ENCODE measurements at regions not wholly inside any gene's neighbourhood (a gene's known extent, or its start where the extent isn't known, plus 50 kb on each side); places are given as distances from the start of the nearest gene placed in this dataset.

GRCh38 chr3:153702106-153702505 lies 419.1 kb upstream of the ARHGEF26 start:
- H3K4me3 ChIP-seq: no peak overlapping the region
- H3K9me3 ChIP-seq (replicated peaks in 1 of 3): no peaks in the 10 kb centered on the region
- intact Hi-C loops (cut with DNase I): no loop called here
- TF ChIP-seq POLR2A (IDR thresholded peaks at IDR 0.05) (no peak), CTCF (IDR thresholded peaks at IDR 0.05) (no peak)
- H3K27me3 ChIP-seq: no peaks in the 10 kb centered on the region
- H3K4me1 ChIP-seq (replicated peaks in 1 of 2): no peaks in the 10 kb centered on the region
- no peak for DNase-seq
- no peaks in the 10 kb centered on the region for H3K36me3 ChIP-seq (replicated peaks in 1 of 2)
- no peak overlapping the region for H3K27ac ChIP-seq

- WGBS, 4 donors: 29 to 80% (median 58%) methylated on average over 1 of the region's 1 CpG
- H3K4me1 ChIP-seq (replicated peaks in 1 of 2): no peaks in the 10 kb centered on the region
- intact Hi-C loops (cut with DNase I): no loop called here
- DNase-seq: no peak
- TF ChIP-seq POLR2A (IDR thresholded peaks at IDR 0.05): no peak
- no peak for TF ChIP-seq CTCF (IDR thresholded peaks at IDR 0.05)
- no peaks in the 10 kb centered on the region for H3K36me3 ChIP-seq (replicated peaks in 1 of 2)
- no peaks in the 10 kb centered on the region for H3K9me3 ChIP-seq (replicated peaks in 1 of 3)
- H3K4me3 ChIP-seq: no peak overlapping the region
- no peaks in the 10 kb centered on the region for H3K27me3 ChIP-seq
- no peak overlapping the region for H3K27ac ChIP-seq
These were observed 417.1 kb upstream of the ARHGEF26 start for GRCh38 chr3:153704115-153704514.

GRCh38 chr3:153706706-153707105 lies 414.5 kb upstream of the ARHGEF26 start:
- Histone ChIP-seq H3K4me3 (no peak overlapping the region), H3K27ac (no peak overlapping the region), H3K36me3 (replicated peaks in 1 of 2) (no peaks in the 10 kb centered on the region), H3K4me1 (replicated peaks in 1 of 2) (no peaks in the 10 kb centered on the region), H3K27me3 (no peaks in the 10 kb centered on the region), H3K9me3 (replicated peaks in 1 of 3) (peaks cover 0 to 3% (median 0%) of the 10 kb centered on the region in 3 donors)
- no peak for DNase-seq
- no peak for TF ChIP-seq CTCF (IDR thresholded peaks at IDR 0.05)
- TF ChIP-seq POLR2A (IDR thresholded peaks at IDR 0.05): no peak
- WGBS, 4 donors: 22 to 50% (median 42%) methylated on average over 1 of the region's 1 CpG
- intact Hi-C loops (cut with DNase I): no loop called here

DNA sequence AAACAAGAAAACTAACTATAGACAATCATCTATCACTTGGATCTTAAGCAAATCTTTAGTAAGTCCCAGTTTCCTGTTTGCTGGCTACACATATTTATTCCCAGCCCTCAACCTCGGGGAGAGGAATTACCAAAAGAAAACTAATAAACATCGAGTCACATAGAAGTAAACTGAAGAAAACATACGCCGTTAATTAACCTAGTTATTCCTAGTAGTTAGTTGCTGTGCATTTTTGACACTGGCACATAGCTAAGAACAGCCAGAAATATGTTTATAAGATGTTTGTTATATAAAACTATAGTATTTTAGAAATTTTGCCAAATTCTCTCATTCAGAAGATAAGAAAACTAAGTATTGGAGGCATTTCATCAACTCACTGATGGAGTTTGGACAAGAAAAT lies 407.2 kb upstream of the ARHGEF26 start:
- no peak overlapping the region for H3K4me3 ChIP-seq
- no peak overlapping the region for H3K27ac ChIP-seq
- 67 to 85% (median 75%) methylated on average over 4 of the region's 4 CpGs for WGBS, 4 donors
- no peak for TF ChIP-seq CTCF (IDR thresholded peaks at IDR 0.05)
- TF ChIP-seq POLR2A (IDR thresholded peaks at IDR 0.05): no peak
- H3K36me3 ChIP-seq (replicated peaks in 1 of 2): no peaks in the 10 kb centered on the region
- no peaks in the 10 kb centered on the region for H3K27me3 ChIP-seq
- H3K4me1 ChIP-seq (replicated peaks in 1 of 2): no peaks in the 10 kb centered on the region
- intact Hi-C loops (cut with DNase I): no loop called here
- H3K9me3 ChIP-seq (replicated peaks in 1 of 3): peaks cover 0 to 5% (median 0%) of the 10 kb centered on the region in 3 donors
- DNase-seq: no peak

Data from adrenal gland (tissue), 9 donors.